ENCODE measurements at regions not wholly inside any gene's neighbourhood (a gene's known extent, or its start where the extent isn't known, plus 50 kb on each side); places are given as distances from the start of the nearest gene placed in this dataset.

GRCh38 chr3:44066806-44067205, 174.9 kb upstream of the TOPAZ1 start:
- Histone ChIP-seq H3K4me1 (ENCODE audit: control insufficient read depth, insufficient read depth, low read length, unreplicated experiment) (peaks cover 35% of the 10 kb centered on the region), H3K36me3 (ENCODE audit: insufficient read depth, low read length) (no peaks in the 10 kb centered on the region), H3K79me2 (ENCODE audit: control insufficient read depth, insufficient read depth, low read length, unreplicated experiment) (peaks cover 35% of the 10 kb centered on the region), H2AFZ (ENCODE audit: low read length, unreplicated experiment) (no peak overlapping the region), H3K27me3 (ENCODE audit: insufficient read depth, low read length) (no peaks in the 10 kb centered on the region), H3K27ac (ENCODE audit: low read depth, low read length) (no peak overlapping the region), H3K4me3 (ENCODE audit: low read depth, low read length) (no peak overlapping the region)

GRCh38 chr3:44067431-44067830, 174.3 kb upstream of the TOPAZ1 start:
- Histone ChIP-seq H3K27me3 (ENCODE audit: insufficient read depth, low read length) (no peaks in the 10 kb centered on the region), H3K4me3 (ENCODE audit: low read depth, low read length) (no peak overlapping the region), H3K79me2 (ENCODE audit: control insufficient read depth, insufficient read depth, low read length, unreplicated experiment) (peaks cover 32% of the 10 kb centered on the region), H3K36me3 (ENCODE audit: insufficient read depth, low read length) (no peaks in the 10 kb centered on the region), H3K4me1 (ENCODE audit: control insufficient read depth, insufficient read depth, low read length, unreplicated experiment) (peaks cover 35% of the 10 kb centered on the region), H3K27ac (ENCODE audit: low read depth, low read length) (no peak overlapping the region), H2AFZ (ENCODE audit: low read length, unreplicated experiment) (no peak overlapping the region)

GRCh38 chr3:44068753-44069152, 172.9 kb upstream of the TOPAZ1 start:
- Histone ChIP-seq H2AFZ (ENCODE audit: low read length, unreplicated experiment) (no peak overlapping the region), H3K27me3 (ENCODE audit: insufficient read depth, low read length) (no peaks in the 10 kb centered on the region), H3K4me3 (ENCODE audit: low read depth, low read length) (no peak overlapping the region), H3K27ac (ENCODE audit: low read depth, low read length) (no peak overlapping the region), H3K4me1 (ENCODE audit: control insufficient read depth, insufficient read depth, low read length, unreplicated experiment) (peaks cover 35% of the 10 kb centered on the region), H3K79me2 (ENCODE audit: control insufficient read depth, insufficient read depth, low read length, unreplicated experiment) (peaks cover 27% of the 10 kb centered on the region), H3K36me3 (ENCODE audit: insufficient read depth, low read length) (no peaks in the 10 kb centered on the region)

- H3K4me3 ChIP-seq (ENCODE audit: low read depth, low read length) = no peak overlapping the region
- no peak overlapping the region for H2AFZ ChIP-seq (ENCODE audit: low read length, unreplicated experiment)
- no peaks in the 10 kb centered on the region for H3K27me3 ChIP-seq (ENCODE audit: insufficient read depth, low read length)
- H3K79me2 ChIP-seq (ENCODE audit: control insufficient read depth, insufficient read depth, low read length, unreplicated experiment) = peaks cover 25% of the 10 kb centered on the region
- H3K4me1 ChIP-seq (ENCODE audit: control insufficient read depth, insufficient read depth, low read length, unreplicated experiment) = peaks cover 29% of the 10 kb centered on the region
- H3K27ac ChIP-seq (ENCODE audit: low read depth, low read length) = no peak overlapping the region
- no peaks in the 10 kb centered on the region for H3K36me3 ChIP-seq (ENCODE audit: insufficient read depth, low read length)
Observed at GRCh38 chr3:44069276-44069675, 172.4 kb upstream of the TOPAZ1 start.

GRCh38 chr3:44070841-44071546, 170.7 kb upstream of the TOPAZ1 start:
- H3K4me1 ChIP-seq (ENCODE audit: control insufficient read depth, insufficient read depth, low read length, unreplicated experiment) = peaks cover 16% of the 10 kb centered on the region
- no peak overlapping the region for H3K27ac ChIP-seq (ENCODE audit: low read depth, low read length)
- H3K27me3 ChIP-seq (ENCODE audit: insufficient read depth, low read length) = no peaks in the 10 kb centered on the region
- H3K36me3 ChIP-seq (ENCODE audit: insufficient read depth, low read length) = no peaks in the 10 kb centered on the region
- no peak overlapping the region for H2AFZ ChIP-seq (ENCODE audit: low read length, unreplicated experiment)
- peaks cover 26% of the 10 kb centered on the region for H3K79me2 ChIP-seq (ENCODE audit: control insufficient read depth, insufficient read depth, low read length, unreplicated experiment)
- no peak overlapping the region for H3K4me3 ChIP-seq (ENCODE audit: low read depth, low read length)

- peaks cover 19% of the 10 kb centered on the region for H3K4me1 ChIP-seq (ENCODE audit: control insufficient read depth, insufficient read depth, low read length, unreplicated experiment)
- no peak overlapping the region for H3K27ac ChIP-seq (ENCODE audit: low read depth, low read length)
- H3K27me3 ChIP-seq (ENCODE audit: insufficient read depth, low read length) = no peaks in the 10 kb centered on the region
- H3K36me3 ChIP-seq (ENCODE audit: insufficient read depth, low read length) = no peaks in the 10 kb centered on the region
- peaks cover 24% of the 10 kb centered on the region for H3K79me2 ChIP-seq (ENCODE audit: control insufficient read depth, insufficient read depth, low read length, unreplicated experiment)
- no peak overlapping the region for H3K4me3 ChIP-seq (ENCODE audit: low read depth, low read length)
- no peak overlapping the region for H2AFZ ChIP-seq (ENCODE audit: low read length, unreplicated experiment)
Observed at GRCh38 chr3:44072601-44073540, 168.8 kb upstream of the TOPAZ1 start.

- Histone ChIP-seq H3K79me2 (ENCODE audit: control insufficient read depth, insufficient read depth, low read length, unreplicated experiment) (peaks cover 18% of the 10 kb centered on the region), H3K4me1 (ENCODE audit: control insufficient read depth, insufficient read depth, low read length, unreplicated experiment) (peaks cover 15% of the 10 kb centered on the region), H3K27ac (ENCODE audit: low read depth, low read length) (no peak overlapping the region), H3K27me3 (ENCODE audit: insufficient read depth, low read length) (no peaks in the 10 kb centered on the region), H2AFZ (ENCODE audit: low read length, unreplicated experiment) (no peak overlapping the region), H3K36me3 (ENCODE audit: insufficient read depth, low read length) (no peaks in the 10 kb centered on the region), H3K4me3 (ENCODE audit: low read depth, low read length) (no peak overlapping the region)
Observed at GRCh38 chr3:44074181-44074580, 167.5 kb upstream of the TOPAZ1 start.

- H3K79me2 ChIP-seq (ENCODE audit: control insufficient read depth, insufficient read depth, low read length, unreplicated experiment) = peaks cover 25% of the 10 kb centered on the region
- no peak overlapping the region for H2AFZ ChIP-seq (ENCODE audit: low read length, unreplicated experiment)
- H3K36me3 ChIP-seq (ENCODE audit: insufficient read depth, low read length) = no peaks in the 10 kb centered on the region
- no peaks in the 10 kb centered on the region for H3K27me3 ChIP-seq (ENCODE audit: insufficient read depth, low read length)
- H3K4me1 ChIP-seq (ENCODE audit: control insufficient read depth, insufficient read depth, low read length, unreplicated experiment) = peaks cover 14% of the 10 kb centered on the region
- no peak overlapping the region for H3K4me3 ChIP-seq (ENCODE audit: low read depth, low read length)
- no peak overlapping the region for H3K27ac ChIP-seq (ENCODE audit: low read depth, low read length)
Observed at GRCh38 chr3:44076221-44076829, 165.4 kb upstream of the TOPAZ1 start.

GRCh38 chr3:44077267-44077666, 164.4 kb upstream of the TOPAZ1 start:
- no peaks in the 10 kb centered on the region for H3K36me3 ChIP-seq (ENCODE audit: insufficient read depth, low read length)
- peaks cover 14% of the 10 kb centered on the region for H3K4me1 ChIP-seq (ENCODE audit: control insufficient read depth, insufficient read depth, low read length, unreplicated experiment)
- peaks cover 27% of the 10 kb centered on the region for H3K79me2 ChIP-seq (ENCODE audit: control insufficient read depth, insufficient read depth, low read length, unreplicated experiment)
- H3K27ac ChIP-seq (ENCODE audit: low read depth, low read length) = no peak overlapping the region
- no peak overlapping the region for H3K4me3 ChIP-seq (ENCODE audit: low read depth, low read length)
- H2AFZ ChIP-seq (ENCODE audit: low read length, unreplicated experiment) = no peak overlapping the region
- no peaks in the 10 kb centered on the region for H3K27me3 ChIP-seq (ENCODE audit: insufficient read depth, low read length)

GRCh38 chr3:44078863-44079262, 162.8 kb upstream of the TOPAZ1 start:
- Histone ChIP-seq H3K4me1 (ENCODE audit: control insufficient read depth, insufficient read depth, low read length, unreplicated experiment) (peaks cover 14% of the 10 kb centered on the region), H3K79me2 (ENCODE audit: control insufficient read depth, insufficient read depth, low read length, unreplicated experiment) (peaks cover 29% of the 10 kb centered on the region), H2AFZ (ENCODE audit: low read length, unreplicated experiment) (no peak overlapping the region), H3K36me3 (ENCODE audit: insufficient read depth, low read length) (no peaks in the 10 kb centered on the region), H3K4me3 (ENCODE audit: low read depth, low read length) (no peak overlapping the region), H3K27ac (ENCODE audit: low read depth, low read length) (no peak overlapping the region), H3K27me3 (ENCODE audit: insufficient read depth, low read length) (no peaks in the 10 kb centered on the region)

Data from ACC112 (cell line).